IMR-90 (cell line): ENCODE measurements at regions not wholly inside any gene's neighbourhood (a gene's known extent, or its start where the extent isn't known, plus 50 kb on each side); places are given as distances from the start of the nearest gene placed in this dataset.

ENCODE experiments used
- ATAC-seq: fragments of 200-7000 bp; cut with Tn5 transposase; 2 replicates; pipeline ENCODE4 v1.9.1; 2020; ENCODE audit warnings: low read depth, mild to moderate bottlenecking, moderate library complexity
- BruUV-seq: library from RNA; stranded (reverse); fragments of 400-500 nt; replicated peaks from 2 replicates; lab custom pipeline; 2021; lab: Mats Ljungman, UMichigan
- CTCF ChIA-PET: fragments of 300-600 bp; formaldehyde crosslinking; extraction: SDS; loops from one replicate; lab custom pipeline; 2021; ENCODE audit warnings: antibody characterized with exemption; lab: Yijun Ruan, JAX
- POLR2A ChIA-PET: fragments of 300-600 bp; sonication (Branson Sonifier 250); formaldehyde crosslinking; loops from one replicate; lab custom pipeline; 2022; ENCODE audit warnings: antibody characterized with exemption; ENCODE audit not compliant: unreplicated experiment; lab: Charles Lee
- DNase-seq: peaks from one replicate; pipeline ENCODE4 v3.0.0; 2013
- H2AFZ ChIP-seq: replicated peaks from 2 replicates; pipeline ENCODE3; 2013; ENCODE audit warnings: low read length, mild to moderate bottlenecking; ENCODE audit not compliant: poor library complexity
- H2AK5ac ChIP-seq: 2 replicates; pipeline ENCODE4 v1.6.1; 2013; ENCODE audit warnings: low read depth, low read length, inconsistent platforms
- H2AK9ac ChIP-seq: replicated peaks from 2 replicates; pipeline ENCODE3; 2013; ENCODE audit warnings: mild to moderate bottlenecking, low read depth, low read length, moderate library complexity; ENCODE audit not compliant: poor library complexity
- H2BK120ac ChIP-seq: 2 replicates; pipeline ENCODE4 v1.6.1; 2013; ENCODE audit warnings: low read depth, low read length, inconsistent platforms
- H2BK15ac ChIP-seq: 3 replicates; pipeline ENCODE4 v1.6.1; 2013; ENCODE audit warnings: low read depth, low read length, inconsistent platforms
- H2BK20ac ChIP-seq: 2 replicates; pipeline ENCODE4 v1.6.1; 2013; ENCODE audit warnings: low read depth, mild to moderate bottlenecking, inconsistent platforms, low read length, moderate library complexity
- H2BK5ac ChIP-seq: 2 replicates; pipeline ENCODE4 v1.6.1; 2013; ENCODE audit warnings: mild to moderate bottlenecking, low read depth, low read length, inconsistent platforms; ENCODE audit not compliant: poor library complexity, severe bottlenecking
- H3K14ac ChIP-seq: replicated peaks from 2 replicates; pipeline ENCODE4 v1.6.1; 2013; ENCODE audit warnings: low read depth, low read length, inconsistent platforms
- H3K18ac ChIP-seq: 2 replicates; pipeline ENCODE4 v1.6.1; 2013; ENCODE audit warnings: low read depth, low read length, control low read depth
- H3K23ac ChIP-seq: 2 replicates; pipeline ENCODE4 v1.6.1; 2013; ENCODE audit warnings: low read depth, low read length, inconsistent platforms
- H3K27ac ChIP-seq: 2 replicates; pipeline ENCODE4 v1.5.1; 2013; ENCODE audit warnings: mild to moderate bottlenecking, control low read depth, low read length; ENCODE audit not compliant: insufficient read depth
- H3K27me3 ChIP-seq: 2 replicates; pipeline ENCODE4 v1.6.1; 2013; ENCODE audit warnings: low read length; ENCODE audit not compliant: control insufficient read depth, insufficient read depth
- H3K36me3 ChIP-seq: 2 replicates; pipeline ENCODE4 v1.6.1; 2013; ENCODE audit warnings: low read length, mixed read lengths; ENCODE audit not compliant: control insufficient read depth, insufficient read depth
- H3K4ac ChIP-seq: 2 replicates; pipeline ENCODE4 v1.6.1; 2013; ENCODE audit warnings: low read depth, low read length, inconsistent platforms
- H3K4me1 ChIP-seq: 2 replicates; pipeline ENCODE4 v1.6.1; 2013; ENCODE audit warnings: low read length, mixed read lengths; ENCODE audit not compliant: control insufficient read depth, insufficient read depth
- H3K4me2 ChIP-seq: 2 replicates; pipeline ENCODE4 v1.6.1; 2013; ENCODE audit warnings: low read depth, mild to moderate bottlenecking, control low read depth, low read length, moderate library complexity
- H3K4me3 ChIP-seq: 2 replicates; pipeline ENCODE4 v1.5.1; 2013; ENCODE audit warnings: low read depth, mild to moderate bottlenecking, control low read depth, low read length, moderate library complexity; ENCODE audit not compliant: insufficient read depth
- H3K56ac ChIP-seq: 2 replicates; pipeline ENCODE4 v1.6.1; 2013; ENCODE audit warnings: low read length, inconsistent platforms; ENCODE audit not compliant: insufficient read depth; ENCODE audit errors: extremely low read depth
- H3K79me1 ChIP-seq, 2 experiments: 2 replicates each; pipeline ENCODE4 v1.6.1; 2013; ENCODE audit warnings: low read length in 2 of 2, inconsistent platforms in 1 of 2, low read depth in 1 of 2
- H3K9ac ChIP-seq: 2 replicates; pipeline ENCODE4 v1.6.1; 2013; ENCODE audit warnings: low read depth, low read length, control low read depth
- H3K9me1 ChIP-seq: 2 replicates; pipeline ENCODE4 v1.6.1; 2013; ENCODE audit warnings: low read length, inconsistent platforms; ENCODE audit not compliant: insufficient read depth
- H3K9me3 ChIP-seq: 2 replicates; pipeline ENCODE4 v1.6.1; 2013; ENCODE audit warnings: low read length; ENCODE audit not compliant: control insufficient read depth, insufficient read depth
- H4K20me1 ChIP-seq: 2 replicates; pipeline ENCODE4 v1.6.1; 2013; ENCODE audit warnings: low read length, inconsistent platforms; ENCODE audit not compliant: insufficient read depth
- H4K5ac ChIP-seq: 2 replicates; pipeline ENCODE4 v1.6.1; 2013; ENCODE audit warnings: mild to moderate bottlenecking, low read depth, low read length, control low read depth
- H4K8ac ChIP-seq, 2 experiments: 2 replicates each; pipeline ENCODE4 v1.6.1; 2013; ENCODE audit warnings: low read depth in 2 of 2, low read length in 2 of 2, control low read depth in 1 of 2, inconsistent platforms in 1 of 2
- H4K91ac ChIP-seq: 2 replicates; pipeline ENCODE4 v1.6.1; 2013; ENCODE audit warnings: low read depth, low read length, inconsistent platforms; ENCODE audit not compliant: insufficient read depth
- BHLHE40 ChIP-seq: fragments of 150-350 bp; IDR thresholded peaks from 2 replicates; pipeline ENCODE4 v1.6.1; 2016; ENCODE audit warnings: mild to moderate bottlenecking, low read depth, low read length
- CEBPB ChIP-seq: IDR thresholded peaks from 2 replicates; pipeline ENCODE4 v1.6.1; 2012; ENCODE audit warnings: low read depth, low read length, improper control_type of control experiment
- CHD1 ChIP-seq: IDR thresholded peaks from 2 replicates; pipeline ENCODE4 v1.6.1; 2012; ENCODE audit warnings: low read depth, low read length, improper control_type of control experiment
- CTCF ChIP-seq: conservative IDR thresholded peaks from 2 replicates; pipeline ENCODE4 v1.5.1; 2012; ENCODE audit warnings: mild to moderate bottlenecking, low read depth, low read length, improper control_type of control experiment
- ELK1 ChIP-seq: fragments of 150-350 bp; IDR thresholded peaks from 2 replicates; pipeline ENCODE4 v1.6.1; 2016; ENCODE audit warnings: low read depth, mild to moderate bottlenecking, low read length, moderate library complexity, borderline replicate concordance
- FOS ChIP-seq: fragments of 150-350 bp; IDR thresholded peaks from 2 replicates; pipeline ENCODE4 v1.6.1; 2016; ENCODE audit warnings: low read depth, low read length
- MAFK ChIP-seq: IDR thresholded peaks from 2 replicates; pipeline ENCODE4 v1.6.1; 2012; ENCODE audit warnings: low read depth, low read length, improper control_type of control experiment
- MAZ ChIP-seq: IDR thresholded peaks from 2 replicates; pipeline ENCODE4 v1.6.1; 2012; ENCODE audit warnings: low read depth, mild to moderate bottlenecking, low read length, improper control_type of control experiment, moderate library complexity, borderline replicate concordance
- MXI1 ChIP-seq: IDR thresholded peaks from 2 replicates; pipeline ENCODE4 v1.6.1; 2012; ENCODE audit warnings: low read depth, mild to moderate bottlenecking, low read length, moderate library complexity, borderline replicate concordance
- POLR2A ChIP-seq: IDR thresholded peaks from 2 replicates; pipeline ENCODE4 v1.6.1; 2012; ENCODE audit warnings: mild to moderate bottlenecking, low read depth, low read length
- RCOR1 ChIP-seq: IDR thresholded peaks from 2 replicates; pipeline ENCODE4 v1.6.1; 2012; ENCODE audit warnings: mild to moderate bottlenecking, low read length, improper control_type of control experiment; ENCODE audit not compliant: insufficient replicate concordance
- RFX5 ChIP-seq: IDR thresholded peaks from 2 replicates; pipeline ENCODE4 v1.8.0; 2012; ENCODE audit warnings: low read depth, mild to moderate bottlenecking, low read length, moderate library complexity
- WGBS, 2 experiments: methylation state at CpG; one replicate each; pipeline versions ENCODE4 v1.1.5 to v1.1.7; 2013; ENCODE audit warnings: missing lambda C conversion rate in 2 of 2; ENCODE audit not compliant: insufficient read length in 1 of 2; ENCODE audit errors: extremely low coverage in 2 of 2; 5-methylcytosine and 5-hydroxymethylcytosine counted together
- dilution Hi-C: fragments of 300-500 bp; cut with HindIII; formaldehyde crosslinking; loops from one replicate; pipeline ENCODE4 v1.14.3; 2018; ENCODE audit warnings: low sequenced_read_pairs; ENCODE audit not compliant: unreplicated experiment
- in situ Hi-C: fragments of 300-500 bp; cut with MboI; formaldehyde crosslinking; loops from 3 replicates; pipeline ENCODE4 v1.14.3; 2019; ENCODE audit warnings: low sequenced_read_pairs, inconsistent platforms, mixed read lengths
- intact Hi-C: fragments of 100-400 bp; cut with micrococcal nuclease; formaldehyde crosslinking; loops from 2 replicates; pipeline ENCODE4 v1.10.0; 2022

DNA sequence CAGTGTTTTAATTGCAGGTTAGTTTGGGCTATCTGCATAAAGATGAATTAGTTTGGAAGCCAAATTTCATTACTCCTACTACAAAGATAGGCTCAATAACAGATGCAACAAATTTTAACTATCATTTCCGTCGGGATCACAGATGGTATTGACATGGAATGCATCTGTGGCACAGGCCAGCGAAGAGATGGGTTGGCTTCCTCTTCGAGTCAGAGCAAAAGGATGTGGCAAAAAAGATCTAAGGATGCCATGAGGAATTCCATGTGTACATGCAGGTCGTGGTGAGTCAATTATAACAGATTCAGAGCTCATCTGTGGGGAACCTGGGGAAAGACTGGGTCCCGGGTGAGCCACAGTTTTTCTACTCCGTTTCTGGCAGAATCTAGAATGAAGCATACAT lies 83.0 kb upstream of the CITED2 start:
- BruUV-seq = no TSS peak
- intact Hi-C loops (no loop called here), in situ Hi-C loops (no loop called here), dilution Hi-C loops (no loop called here)
- H2AK9ac ChIP-seq = no peak overlapping the region
- H3K36me3 ChIP-seq = no peaks in the 10 kb centered on the region
- H2BK5ac ChIP-seq = no peak overlapping the region
- H3K9ac ChIP-seq = no peak overlapping the region
- H2BK15ac ChIP-seq = no peak overlapping the region
- no peak overlapping the region for H2BK120ac ChIP-seq
- no peak overlapping the region for H3K56ac ChIP-seq
- H3K4me1 ChIP-seq = peaks cover 2% of the 10 kb centered on the region; the same call in 1 of the 2 replicates
- no peak for TF ChIP-seq MXI1
- TF ChIP-seq ELK1 = no peak
- no peak for TF ChIP-seq CHD1
- TF ChIP-seq BHLHE40 = no peak
- TF ChIP-seq MAZ = no peak
- TF ChIP-seq POLR2A = no peak
- no peak for TF ChIP-seq CTCF
- no peak for TF ChIP-seq CEBPB
- TF ChIP-seq FOS = no peak
- TF ChIP-seq MAFK = no peak
- no peak for TF ChIP-seq RFX5
- no peak for TF ChIP-seq RCOR1
- H2AFZ ChIP-seq = no peak overlapping the region
- no peak overlapping the region for H3K4me3 ChIP-seq
- H3K4me2 ChIP-seq = no peak overlapping the region
- no peak overlapping the region for H4K8ac ChIP-seq
- no peak overlapping the region for H3K23ac ChIP-seq
- no peak overlapping the region for H3K4ac ChIP-seq
- H4K91ac ChIP-seq = no peak overlapping the region
- no peak overlapping the region for H3K27ac ChIP-seq
- no peaks in the 10 kb centered on the region for H3K9me3 ChIP-seq
- H2AK5ac ChIP-seq = no peak overlapping the region
- no peak overlapping the region for H3K18ac ChIP-seq
- H3K79me1 ChIP-seq = no peaks in the 10 kb centered on the region
- H4K5ac ChIP-seq = no peak overlapping the region
- ChIA-PET CTCF (no interaction called here), POLR2A (no interaction called here)
- H3K27me3 ChIP-seq = no peaks in the 10 kb centered on the region
- H3K9me1 ChIP-seq = no peaks in the 10 kb centered on the region
- peak; percentile 21 for DNase-seq
- H2BK20ac ChIP-seq = no peak overlapping the region
- no peak for ATAC-seq
- H4K20me1 ChIP-seq = no peaks in the 10 kb centered on the region
- H3K14ac ChIP-seq = 0 out of 2 replicates have a peak overlapping the region, but pooled peaks have one; percentile 19
- 56% methylated on average over 6 of the region's 7 CpGs; no CpG with 5 or more reads in 1 of the 2 experiments for WGBS, 2 experiments
